Epithelial cell of esophagus (primary cell): ENCODE measurements at regions not wholly inside any gene's neighbourhood (a gene's known extent, or its start where the extent isn't known, plus 50 kb on each side); places are given as distances from the start of the nearest gene placed in this dataset.
A peak's percentile ranks its signal among the peaks of the same experiment; 100 is the strongest.
"Not testable (repeated sequence)": the region's sequence is repeated elsewhere in the genome, so short reads cannot be mapped to it uniquely, and the experiment has no call there.

Experiments used
- DNase-seq: peaks from one replicate; pipeline ENCODE4 v3.0.0; 2010; ENCODE audit warnings: low read depth
- H3K4me3 ChIP-seq: 2 replicates; pipeline ENCODE4 v1.5.1; 2011; ENCODE audit warnings: mild to moderate bottlenecking, low read length, control low read depth
- CTCF ChIP-seq: IDR thresholded peaks from 2 replicates; pipeline ENCODE4 v1.5.1; 2011; ENCODE audit warnings: low read depth, mild to moderate bottlenecking, low read length, control low read depth, inconsistent platforms; ENCODE audit not compliant: insufficient read depth; ENCODE audit errors: missing control alignments

DNA sequence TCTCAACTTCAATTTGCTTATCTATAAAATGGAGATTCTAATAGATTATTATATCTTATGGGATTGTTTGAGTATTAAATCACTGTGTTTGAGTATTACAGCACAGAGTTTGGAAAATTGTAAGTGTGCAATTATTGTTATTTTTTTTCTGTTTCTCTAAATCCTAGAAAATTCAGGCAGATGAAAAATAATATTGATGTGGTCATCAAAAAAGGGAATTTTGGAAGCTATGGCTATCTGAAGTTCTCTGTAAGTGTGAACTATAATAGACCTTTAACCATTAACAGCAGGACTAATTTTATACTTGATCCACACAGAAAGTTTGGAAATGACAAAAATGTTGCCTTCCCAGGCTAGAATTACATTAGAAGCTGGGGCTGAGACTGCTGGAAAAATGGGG, 393.2 kb downstream of the SUCLG1 start:
- no peak for TF ChIP-seq CTCF
- no peak for DNase-seq
- H3K4me3 ChIP-seq: no peak overlapping the region

DNA sequence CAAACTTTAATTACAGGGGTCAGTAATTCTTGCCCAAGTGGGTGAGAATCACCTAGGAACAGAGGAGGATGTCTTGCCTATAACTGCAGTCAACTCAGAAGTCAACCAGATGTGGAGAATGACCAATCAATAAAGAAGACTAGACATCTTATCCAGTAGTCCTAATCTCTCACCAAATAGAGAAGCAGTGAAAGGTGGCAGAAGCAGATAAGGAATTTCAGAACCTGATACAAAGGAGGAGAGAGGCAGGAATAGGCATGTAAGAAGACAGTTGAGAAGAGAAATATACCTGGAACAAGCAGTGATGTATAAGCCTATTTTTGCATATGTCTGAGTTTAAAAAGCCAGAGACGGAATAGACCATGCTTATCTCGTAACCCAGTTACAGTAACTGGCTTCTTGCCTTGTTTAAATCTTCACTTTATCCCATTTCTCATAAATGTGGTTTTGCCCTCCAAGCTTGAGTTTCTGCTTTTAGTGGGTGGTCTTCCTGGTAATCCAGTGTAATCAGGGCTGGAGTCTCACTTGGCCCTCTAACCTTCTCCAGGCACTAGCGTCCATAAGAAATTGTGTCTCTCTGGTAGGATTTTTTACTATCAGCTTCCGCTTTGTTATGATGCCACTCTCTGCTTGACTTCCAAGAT, 401.0 kb downstream of the SUCLG1 start:
- H3K4me3 ChIP-seq: no peak overlapping the region
- TF ChIP-seq CTCF: no peak
- no peak for DNase-seq

DNA sequence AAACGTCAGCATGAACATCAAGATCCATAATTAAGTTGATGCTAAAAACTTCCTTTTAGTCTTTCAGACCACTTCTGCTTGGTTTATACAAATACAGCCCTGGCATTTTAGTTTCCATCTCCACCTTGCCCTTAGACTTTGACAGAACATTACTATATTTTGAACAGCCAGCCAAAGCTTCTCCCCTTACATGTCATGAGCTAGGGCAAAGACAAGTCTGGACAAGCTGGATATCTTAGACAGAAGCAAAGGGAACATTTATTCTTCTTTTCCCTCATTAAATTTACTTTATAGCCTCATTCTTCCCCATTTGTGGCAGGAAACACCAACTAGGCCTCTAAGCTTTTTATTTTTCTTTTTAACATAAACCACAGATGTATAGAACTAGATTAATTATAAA, 403.3 kb downstream of the SUCLG1 start:
- no peak overlapping the region for H3K4me3 ChIP-seq
- TF ChIP-seq CTCF: no peak
- DNase-seq: peak; percentile 65

- not testable (repeated sequence) for H3K4me3 ChIP-seq
Measured at GRCh38 chr2:84054577-84054976, 404.5 kb downstream of the SUCLG1 start.

DNA sequence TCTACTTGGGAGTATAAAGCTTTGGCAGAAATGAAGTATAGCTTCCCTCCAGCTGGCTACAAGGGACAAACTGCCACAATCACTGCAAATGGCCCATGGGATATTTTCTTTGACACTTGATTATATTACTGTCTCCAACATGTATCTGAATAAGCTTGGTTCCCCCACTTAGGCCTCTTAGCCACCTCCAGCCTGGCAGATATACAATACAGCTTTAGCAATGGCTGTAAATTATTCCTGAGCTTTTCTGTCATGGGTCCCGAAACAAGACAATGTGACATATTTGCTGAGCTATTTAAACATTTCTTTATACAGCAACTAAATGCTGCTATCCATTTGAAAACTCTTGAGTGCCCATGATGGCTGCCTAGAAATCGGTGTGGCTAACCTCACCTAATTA, 406.2 kb downstream of the SUCLG1 start:
- DNase-seq: no peak
- TF ChIP-seq CTCF: no peak
- no peak overlapping the region for H3K4me3 ChIP-seq

More at GRCh38 chr2:84054577-84054976, 404.5 kb downstream of the SUCLG1 start:
- peak; percentile 24 for DNase-seq

- peak; percentile 83 for DNase-seq
- H3K4me3 ChIP-seq: no peak overlapping the region
- no peak for TF ChIP-seq CTCF
Measured at GRCh38 chr2:84052043-84052442, 407.0 kb downstream of the SUCLG1 start.

DNA sequence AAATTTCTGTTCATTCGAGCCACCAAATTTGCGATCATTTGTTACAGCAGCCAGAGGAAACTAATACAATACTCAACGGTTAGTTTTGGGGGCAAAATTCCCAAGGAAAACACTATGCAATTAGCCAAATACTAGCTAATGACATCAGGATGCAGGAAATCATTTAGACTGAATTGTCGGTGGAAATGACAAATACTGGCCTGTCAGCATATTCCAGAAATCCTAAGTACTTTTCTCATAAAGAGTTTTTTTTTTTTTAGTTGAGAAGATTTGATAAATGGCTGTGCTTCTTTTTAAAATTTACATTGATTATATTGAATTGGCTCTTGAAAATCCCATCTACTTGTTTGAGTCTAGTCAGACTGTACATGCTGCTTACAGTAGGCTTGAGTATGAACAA, 410.1 kb downstream of the SUCLG1 start:
- no peak for TF ChIP-seq CTCF
- no peak for DNase-seq
- no peak overlapping the region for H3K4me3 ChIP-seq
